ENCODE measurements at regions not wholly inside any gene's neighbourhood (a gene's known extent, or its start where the extent isn't known, plus 50 kb on each side); places are given as distances from the start of the nearest gene placed in this dataset.
"Not testable (repeated sequence)": the region's sequence is repeated elsewhere in the genome, so short reads cannot be mapped to it uniquely, and the experiment has no call there.

DNA sequence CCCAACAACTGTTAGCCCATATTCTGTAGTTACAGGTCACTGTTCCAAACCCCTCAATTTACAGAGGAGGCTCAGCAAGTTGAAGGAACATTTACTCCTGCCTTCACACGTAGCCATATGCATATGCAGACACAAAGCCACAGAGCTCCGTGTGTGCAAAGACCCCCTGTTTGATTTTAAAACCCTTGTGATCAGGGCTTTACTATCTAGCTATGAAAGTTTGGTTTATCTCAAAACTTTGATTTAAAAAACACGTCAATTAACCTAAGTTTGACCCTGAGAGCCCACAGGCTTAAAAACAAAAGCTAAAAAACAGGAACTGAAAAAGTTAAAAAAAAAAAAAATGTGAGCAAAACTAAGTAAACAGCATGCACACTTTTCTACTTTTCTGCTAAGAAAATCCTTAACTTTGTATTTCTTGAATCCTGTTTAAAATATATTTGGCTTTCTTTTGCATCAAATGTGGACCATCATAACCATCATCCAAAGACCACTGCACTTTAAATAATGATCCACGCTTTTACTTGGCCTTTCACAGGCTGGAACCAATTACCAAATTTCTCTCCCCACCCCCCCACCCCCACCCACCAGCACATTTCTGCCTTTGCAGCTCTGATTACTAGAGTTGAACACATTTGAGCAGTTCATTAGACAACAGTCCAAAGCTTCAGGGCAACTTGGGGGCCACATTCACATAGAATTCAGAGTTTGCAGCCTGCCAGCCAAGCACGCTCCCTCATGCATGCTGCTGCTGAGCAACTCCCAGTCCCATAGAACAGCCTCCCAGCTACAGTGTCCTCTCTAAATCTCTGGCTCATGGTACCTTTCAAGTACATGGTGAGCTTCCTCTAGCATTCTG is 128.8 kb upstream of the MAP3K1 start:
- no peak for DNase-seq (ENCODE audit: low read depth in 2 of 2)

DNA sequence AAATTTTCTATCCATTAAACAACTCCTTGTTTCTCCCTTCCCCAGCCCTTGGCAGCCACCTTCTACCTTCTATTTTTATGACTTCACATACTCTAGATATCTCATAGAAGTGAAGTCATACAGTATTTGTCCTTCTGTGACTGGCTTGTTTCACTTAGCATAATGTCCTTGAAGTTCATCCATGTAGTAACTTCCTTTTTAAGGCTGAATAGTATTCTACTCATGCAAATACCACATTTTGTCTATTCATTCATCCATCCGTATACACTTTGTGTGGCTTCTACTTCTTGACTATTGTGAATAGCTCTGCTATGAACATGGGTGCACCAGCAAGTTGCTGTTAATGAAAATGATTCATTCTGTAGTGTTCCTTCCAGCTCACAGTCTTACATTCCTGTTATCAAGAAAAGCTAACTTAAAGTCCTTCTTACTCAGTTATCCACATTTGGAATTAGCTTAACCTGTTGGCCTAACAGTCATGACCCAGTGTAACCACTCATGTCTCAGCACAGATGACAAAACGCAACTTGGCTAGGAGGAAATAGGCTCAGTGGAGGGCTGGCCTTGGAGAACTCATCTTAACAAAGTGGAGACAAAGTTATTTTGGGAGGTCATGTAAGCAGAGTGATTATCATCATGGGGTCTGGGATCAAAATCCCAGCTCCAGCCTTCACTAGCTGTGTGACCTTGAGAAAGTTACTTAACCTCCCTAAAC is 129.7 kb upstream of the MAP3K1 start:
- no peak for DNase-seq (ENCODE audit: low read depth in 2 of 2)

DNA sequence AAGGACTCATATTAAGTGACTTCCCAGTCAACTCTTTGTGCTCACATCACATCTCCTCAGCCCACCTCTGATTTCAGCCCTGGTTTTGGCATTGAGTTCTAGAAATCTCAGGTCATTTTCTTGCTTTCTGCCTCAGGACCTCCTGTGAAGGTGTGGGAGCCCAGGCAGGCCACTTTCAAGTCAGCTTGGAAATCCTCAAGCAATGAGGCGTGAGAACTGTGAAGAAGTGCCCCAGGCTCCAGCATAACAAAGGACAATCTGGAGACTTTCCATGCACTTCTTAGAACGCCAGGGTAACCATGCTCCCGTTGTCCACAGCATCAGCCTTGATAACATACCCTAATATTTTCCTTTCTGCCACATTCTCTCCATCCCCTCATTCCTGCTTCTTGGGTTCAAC is 131.2 kb upstream of the MAP3K1 start:
- DNase-seq (ENCODE audit: low read depth in 2 of 2), result no peak

DNA sequence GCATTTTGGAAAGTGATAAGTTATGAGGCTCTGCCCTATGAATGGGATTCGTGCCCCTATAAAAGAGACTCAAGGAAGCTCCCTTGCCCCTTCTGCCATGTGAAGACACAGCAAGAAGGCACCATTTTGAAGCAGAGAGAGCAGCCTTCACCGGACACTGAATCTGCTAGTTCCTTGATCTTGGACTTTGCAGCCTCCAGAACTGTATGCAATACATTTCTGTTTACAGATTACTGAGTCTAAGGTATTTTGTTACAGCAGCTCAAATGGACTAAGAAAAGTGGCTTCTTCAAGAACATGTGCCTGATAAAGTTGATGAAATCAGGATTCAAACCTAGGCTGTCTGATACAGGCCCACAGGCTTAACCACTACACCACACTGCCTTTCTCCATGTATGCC is 131.6 kb upstream of the MAP3K1 start:
- no peak for DNase-seq (ENCODE audit: low read depth in 2 of 2)

DNA sequence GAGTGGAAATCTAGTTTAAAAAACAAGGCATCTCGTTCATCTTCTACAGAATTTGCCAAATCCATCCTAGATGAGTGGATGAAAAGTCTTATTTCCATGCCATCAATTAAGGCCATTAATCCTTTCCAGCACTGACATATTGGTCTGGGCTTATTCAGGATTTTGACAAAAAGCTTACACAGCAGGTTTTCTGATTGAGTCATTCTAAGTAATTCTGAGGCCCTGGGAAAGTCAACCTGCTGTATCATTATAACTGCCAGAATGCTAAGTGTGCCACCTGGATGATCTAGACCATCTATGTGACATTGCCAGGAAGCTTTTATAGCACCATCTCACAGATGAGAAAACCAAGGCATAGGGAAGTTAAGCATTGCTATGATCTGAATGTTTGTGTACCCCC is 132.1 kb upstream of the MAP3K1 start:
- DNase-seq (ENCODE audit: low read depth in 2 of 2), result no peak

DNA sequence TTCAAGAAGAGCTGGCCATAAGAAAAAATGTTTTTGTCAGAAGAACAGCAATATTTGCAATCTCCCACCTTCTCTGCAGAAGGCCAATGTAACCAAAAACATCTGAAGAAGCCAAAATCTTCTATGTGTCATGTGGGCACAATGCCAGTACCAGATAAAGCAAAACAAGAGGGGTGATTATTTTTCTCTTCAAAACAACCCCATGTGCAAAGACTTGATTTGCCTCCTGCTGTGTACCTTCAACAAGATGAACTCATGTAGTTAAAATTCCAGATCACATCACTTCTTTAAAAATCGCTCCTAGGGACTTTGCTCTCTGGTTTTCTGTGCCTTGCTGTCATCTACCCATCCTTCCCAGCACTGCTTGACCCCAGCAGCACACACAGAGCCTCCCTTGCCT is 134.0 kb upstream of the MAP3K1 start:
- no peak for DNase-seq (ENCODE audit: low read depth in 2 of 2)

DNA sequence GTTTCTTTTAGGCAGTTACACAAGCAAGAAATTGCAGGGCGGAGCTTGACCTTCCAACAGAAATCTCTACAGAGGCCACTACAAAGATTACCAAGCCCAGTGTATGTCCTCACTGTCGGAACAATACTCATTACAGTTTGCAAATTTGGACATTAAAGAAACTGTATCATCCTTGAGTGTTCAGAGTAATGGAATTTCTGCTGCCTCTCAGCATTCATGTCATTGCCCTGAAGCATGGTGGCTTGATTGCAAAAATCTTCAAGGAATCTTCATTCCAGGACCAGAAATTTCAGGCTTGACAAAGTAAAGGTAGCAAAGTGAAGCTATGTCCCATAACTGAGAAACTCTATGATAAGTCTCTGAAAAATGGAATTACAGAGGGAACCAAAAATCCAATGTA is 134.6 kb upstream of the MAP3K1 start:
- DNase-seq (ENCODE audit: low read depth in 2 of 2), result no peak

DNA sequence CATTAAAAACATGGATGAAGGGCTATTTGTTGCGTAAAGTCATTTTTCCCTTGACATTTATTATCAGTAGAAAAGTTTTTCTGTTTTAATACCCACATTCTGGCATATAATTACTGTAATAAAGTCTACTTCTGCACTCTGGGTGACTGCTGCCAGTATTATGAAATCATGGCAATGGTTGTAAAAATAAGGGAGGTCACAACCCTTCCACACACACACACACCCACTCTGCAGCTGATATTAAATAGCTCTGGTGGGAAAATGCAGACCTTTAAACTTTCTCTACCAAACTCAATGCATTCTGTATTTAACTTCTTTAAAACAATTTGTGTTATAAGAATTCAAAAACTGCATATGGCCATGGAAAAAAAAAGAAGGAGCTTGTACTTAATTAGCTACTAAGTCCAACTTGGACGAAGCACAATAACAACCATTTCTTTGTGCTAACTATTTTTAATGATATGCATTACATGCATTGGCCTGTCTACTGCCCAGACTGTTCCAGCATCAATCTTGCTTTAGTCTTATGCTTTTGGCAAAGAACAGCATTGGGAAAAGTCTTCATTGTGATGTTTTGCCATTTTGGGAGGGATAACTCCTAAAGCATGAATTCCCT is 137.6 kb upstream of the MAP3K1 start:
- DNase-seq (ENCODE audit: low read depth in 2 of 2), result no peak

DNA sequence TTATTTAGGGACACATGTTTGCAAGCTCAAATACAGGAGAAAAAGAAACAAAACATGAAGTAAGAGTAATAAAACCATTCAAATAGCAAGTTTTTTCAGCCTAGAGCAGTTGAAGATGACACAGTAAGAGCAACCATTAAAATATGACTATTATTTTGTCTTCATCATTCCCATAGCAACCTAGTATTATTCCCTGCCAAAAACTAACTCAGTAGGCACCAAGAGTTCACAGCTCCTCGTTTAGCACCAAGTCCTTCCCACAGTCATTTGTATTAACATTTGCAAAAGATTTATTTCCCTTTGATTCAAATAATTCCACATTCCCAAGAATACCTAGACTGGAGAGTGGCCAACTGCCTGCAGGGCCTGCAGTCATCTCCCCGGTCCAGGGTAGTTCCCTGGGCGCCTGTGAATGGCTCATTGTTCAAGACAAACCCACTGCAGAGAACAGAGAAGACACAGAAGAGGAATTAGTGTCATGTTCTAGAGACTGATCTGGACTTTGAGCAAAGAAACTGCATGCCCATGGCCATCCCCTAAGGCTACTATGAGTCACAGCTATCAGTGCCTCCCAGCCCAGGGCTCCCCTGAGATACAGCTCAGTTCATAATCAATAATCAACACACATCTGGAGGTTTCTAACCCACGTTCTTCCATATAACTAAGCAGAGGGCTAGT is 139.1 kb upstream of the MAP3K1 start:
- DNase-seq (ENCODE audit: low read depth in 2 of 2), result no peak

DNA sequence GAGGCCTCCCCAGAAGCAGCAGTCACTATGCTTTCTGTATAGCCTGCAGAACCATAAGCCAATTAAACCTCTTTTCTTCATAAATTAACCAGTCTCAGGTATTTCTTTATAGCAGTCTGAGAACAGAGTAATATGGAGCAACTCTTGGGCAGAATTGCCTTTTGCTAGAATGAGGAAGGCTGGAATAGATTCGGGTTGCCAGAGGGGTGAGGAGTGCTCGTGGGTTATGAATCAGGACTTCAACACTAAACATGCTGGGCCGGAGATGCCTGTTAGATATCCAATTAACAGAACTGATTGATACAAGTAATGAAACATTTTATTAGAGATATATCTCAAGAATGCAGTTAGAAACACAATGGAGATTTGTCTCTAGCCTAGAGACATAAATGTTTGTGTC is 140.9 kb upstream of the MAP3K1 start:
- no peak for DNase-seq (ENCODE audit: low read depth in 2 of 2)

DNA sequence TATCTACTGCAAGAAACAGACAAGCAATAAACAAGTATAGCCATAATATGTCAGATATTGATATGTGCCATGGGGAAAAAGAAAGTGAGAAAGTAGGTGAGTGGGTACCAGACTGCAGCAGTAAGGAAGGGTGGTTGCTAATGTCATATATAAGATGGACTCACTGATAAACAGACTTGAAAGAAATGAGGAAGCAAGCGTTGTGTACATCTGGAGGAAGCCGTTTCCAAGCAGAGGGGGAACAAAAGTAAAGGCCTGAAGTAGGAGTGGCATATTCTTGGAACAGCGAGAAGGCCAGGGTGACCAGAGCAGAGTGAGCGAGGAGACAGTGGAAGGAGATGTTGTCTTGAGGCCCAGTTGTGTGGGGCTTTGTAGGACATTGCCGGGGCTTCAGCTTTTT is 142.2 kb upstream of the MAP3K1 start:
- no peak for DNase-seq (ENCODE audit: low read depth in 2 of 2)

DNA sequence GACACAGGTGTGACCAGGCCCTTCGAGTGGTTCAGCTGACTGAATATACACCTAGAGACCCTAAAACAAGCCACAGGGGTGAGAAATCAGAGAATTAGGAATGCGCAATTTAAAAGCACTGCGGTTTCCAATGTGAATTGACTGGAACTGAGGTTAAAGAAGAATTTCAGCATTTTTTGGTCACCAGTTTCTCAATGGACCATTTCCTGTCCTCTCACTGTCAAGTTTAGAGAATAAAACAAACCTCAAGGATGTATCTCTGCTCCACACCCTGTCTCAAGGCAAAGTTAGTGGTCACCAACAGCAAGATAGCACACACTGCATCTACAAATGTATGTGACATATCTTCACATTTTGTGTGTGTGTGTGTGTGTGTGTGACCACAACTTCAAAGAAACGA is 143.8 kb upstream of the MAP3K1 start:
- DNase-seq (ENCODE audit: low read depth in 2 of 2), result no peak

DNA sequence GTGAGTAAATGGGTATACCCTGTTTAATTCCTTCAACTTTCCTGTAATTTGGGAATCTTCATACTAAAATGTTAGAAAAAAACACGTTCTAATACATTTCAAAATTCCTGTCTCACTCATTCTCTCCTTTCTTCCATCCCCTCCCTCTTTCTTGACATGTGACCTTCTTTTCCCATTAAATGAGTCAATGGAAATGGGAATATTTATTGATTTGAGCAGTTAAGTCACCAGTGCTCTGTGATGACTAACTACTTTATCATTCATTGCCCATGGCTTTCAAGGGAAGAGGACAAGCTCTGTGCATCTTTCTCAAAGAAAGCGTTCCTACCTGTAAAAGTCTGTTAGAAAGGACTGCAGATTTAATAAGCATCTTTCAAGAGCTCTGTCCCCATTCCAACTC is 144.4 kb upstream of the MAP3K1 start:
- DNase-seq (ENCODE audit: low read depth in 2 of 2), result no peak

DNA sequence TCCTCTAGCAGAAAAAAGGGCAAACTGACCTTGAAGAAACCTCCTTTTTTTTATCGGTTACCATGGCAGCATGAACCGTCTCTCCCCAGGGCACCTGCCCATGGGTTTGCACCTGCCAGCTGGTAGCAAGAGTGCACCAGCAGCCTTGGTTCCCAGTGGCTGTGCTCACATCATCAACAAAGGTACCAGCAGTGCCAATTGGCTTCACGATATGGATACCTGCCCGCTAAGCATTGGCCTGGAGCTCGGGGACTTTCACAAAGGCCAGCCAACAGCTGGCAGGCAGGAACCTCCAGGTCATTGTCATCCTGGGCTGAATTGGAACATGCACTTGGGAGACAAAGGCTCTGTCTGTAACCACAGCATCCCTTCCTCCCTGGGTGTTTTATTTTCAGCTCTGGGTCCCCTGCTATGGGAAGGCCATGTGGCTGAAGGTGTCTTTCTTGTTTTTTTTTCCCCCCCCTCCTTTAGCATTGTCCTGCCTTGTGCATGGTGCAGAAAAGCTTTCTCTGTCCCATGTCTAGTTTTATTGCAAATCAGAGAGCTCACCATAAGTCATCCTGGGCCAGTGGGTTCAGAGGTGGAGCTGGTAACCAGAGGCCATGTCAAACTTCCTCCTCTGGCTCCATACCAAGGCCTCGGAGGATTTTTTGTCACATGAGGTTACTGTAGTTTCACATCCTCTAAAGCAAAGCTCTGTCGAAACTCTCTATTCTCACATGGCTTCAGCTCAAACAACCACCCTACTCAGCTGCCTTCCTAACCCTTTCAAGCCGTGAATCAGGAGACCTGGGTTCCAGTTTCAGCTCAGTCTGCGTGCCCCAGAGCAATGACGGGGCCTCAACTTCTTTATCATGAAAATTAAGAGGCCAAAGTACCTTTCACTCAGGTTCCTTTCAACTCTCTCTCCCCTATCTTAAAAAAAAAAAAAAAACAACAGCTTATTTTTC is 145.5 kb upstream of the MAP3K1 start:
- DNase-seq (ENCODE audit: low read depth in 2 of 2), result no peak

DNA sequence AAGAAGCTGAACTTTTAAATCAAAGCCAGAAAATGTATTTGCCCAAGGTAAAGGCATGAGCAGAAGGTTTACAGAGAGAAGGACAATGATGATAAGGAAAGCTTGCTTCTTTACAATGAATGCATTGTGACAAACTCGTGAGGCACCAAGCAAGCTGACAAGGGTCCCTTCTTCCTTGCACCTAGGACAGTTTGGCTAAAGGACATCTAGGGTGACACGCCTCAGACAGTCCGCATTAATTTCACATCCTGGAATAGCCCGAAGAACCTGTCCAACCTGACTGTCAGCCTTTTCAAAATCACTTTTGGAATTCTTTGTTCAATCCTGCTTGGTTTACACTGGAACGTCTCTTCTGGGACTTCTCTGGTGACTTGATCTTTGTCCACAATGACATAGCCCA is 146.4 kb upstream of the MAP3K1 start:
- DNase-seq (ENCODE audit: low read depth in 2 of 2), result no peak

DNA sequence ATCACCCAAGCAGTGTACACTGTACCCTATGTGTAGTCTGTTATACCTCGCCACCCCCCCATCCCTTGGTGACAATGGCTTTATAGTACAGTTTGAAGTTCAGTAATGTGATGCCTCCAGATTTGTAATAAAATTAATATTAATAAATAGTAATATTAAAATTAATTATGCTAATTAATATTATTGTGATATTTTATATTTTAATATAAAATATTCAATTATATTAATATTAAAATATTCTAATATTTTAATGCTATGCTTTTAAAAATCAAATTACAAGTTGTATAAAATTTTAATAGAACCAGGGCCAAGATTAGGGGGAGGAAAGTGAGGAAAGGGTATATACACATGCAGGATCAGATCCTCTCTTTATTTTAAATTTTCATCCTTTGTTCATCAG is 147.7 kb upstream of the MAP3K1 start:
- DNase-seq (ENCODE audit: low read depth in 2 of 2), result no peak

DNA sequence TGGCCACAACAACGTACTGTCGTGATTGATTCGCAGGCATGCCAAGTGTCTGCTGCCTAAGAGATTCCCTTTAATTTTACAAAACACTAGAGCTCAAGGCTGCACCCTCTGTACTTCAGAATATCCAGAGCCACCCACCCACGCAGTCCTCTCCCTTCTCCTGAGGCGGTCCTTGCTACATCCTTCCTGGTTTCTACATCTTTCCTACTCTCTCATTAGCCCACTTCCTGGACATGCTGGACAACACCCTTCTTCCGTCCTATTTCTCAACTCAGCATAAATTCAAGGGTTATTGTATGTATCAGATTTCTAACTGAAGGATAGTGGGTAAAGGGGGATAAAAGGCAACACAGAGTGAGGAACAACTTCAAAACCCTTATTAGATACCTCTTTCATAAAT is 148.4 kb upstream of the MAP3K1 start:
- DNase-seq (ENCODE audit: low read depth in 2 of 2), result no peak

DNA sequence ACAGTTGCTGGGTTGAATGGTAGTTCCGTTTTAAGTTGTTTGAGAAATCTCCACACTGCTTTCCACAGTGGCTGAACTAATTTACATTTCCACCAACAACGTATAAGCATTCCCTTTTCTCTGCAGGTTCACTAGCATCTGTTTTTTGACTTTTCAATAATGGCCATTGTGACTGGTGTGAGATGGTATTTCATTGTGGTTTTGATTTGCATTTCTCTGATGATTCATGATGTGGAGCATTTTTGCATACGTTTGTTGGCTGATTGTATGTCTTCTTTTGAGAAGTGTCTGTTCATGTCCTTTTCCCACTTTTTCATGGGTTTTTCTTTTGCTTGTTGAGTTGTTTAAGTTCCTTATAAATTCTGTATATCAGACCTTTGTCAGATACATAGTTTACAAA is 150.2 kb upstream of the MAP3K1 start:
- DNase-seq (ENCODE audit: low read depth in 2 of 2), result not testable (repeated sequence)

DNA sequence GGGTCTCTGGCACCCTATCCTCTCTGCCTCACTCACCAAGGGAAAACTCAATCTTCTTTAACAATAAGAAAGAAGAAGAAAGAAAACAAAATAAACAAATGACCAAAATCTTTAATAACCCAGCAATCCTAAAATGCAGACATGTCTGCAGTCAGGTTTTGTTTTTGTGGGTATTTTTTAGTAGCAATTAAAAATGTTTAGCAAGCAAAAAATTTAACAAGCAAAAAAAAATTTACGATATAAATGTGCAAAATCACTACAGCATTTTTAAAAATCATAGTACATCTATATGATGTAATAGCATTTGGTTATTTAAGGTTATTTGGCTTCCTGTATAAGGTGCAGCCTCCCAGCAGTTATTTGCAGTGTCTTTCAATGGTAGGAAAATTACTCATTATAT is 151.3 kb upstream of the MAP3K1 start:
- no peak for DNase-seq (ENCODE audit: low read depth in 2 of 2)

DNA sequence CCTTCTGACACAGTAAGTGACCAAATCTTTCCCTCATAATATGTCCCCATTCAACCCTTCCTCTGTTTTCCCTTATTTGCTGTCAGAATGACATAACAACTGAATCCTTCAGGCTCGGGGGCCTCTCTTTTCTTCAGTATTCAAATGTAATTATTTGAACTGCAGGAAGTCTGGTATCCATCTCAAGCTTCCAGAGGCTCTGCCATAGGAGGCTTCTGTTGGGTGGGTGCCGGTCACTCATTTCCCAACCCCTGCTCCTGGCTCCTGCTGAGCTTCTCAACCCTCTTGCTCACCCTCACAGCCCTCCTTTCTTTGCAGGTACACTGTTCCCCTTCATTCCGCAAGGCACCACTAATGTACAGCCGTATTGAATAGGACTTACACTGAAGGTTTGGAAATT is 151.8 kb upstream of the MAP3K1 start:
- no peak for DNase-seq (ENCODE audit: low read depth in 2 of 2)

DNA sequence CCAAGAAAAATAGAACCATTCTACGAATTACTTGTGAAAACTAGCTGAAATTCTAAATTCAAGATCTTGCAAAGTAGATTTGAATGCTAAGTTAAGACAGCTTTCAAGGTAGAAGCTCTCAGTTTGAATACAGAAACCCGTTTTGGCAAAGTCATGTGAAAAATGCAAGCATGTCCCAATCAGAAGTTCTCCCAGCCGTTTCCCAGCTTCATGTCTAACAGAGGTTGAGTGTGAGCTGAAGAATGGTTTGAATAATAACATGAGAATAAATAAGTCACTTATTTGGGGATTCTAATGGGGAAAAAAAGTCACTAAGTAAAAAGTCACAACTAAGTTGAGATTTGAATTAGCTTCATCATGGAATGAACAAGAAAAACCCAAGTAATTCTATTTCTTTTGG is 152.5 kb upstream of the MAP3K1 start:
- DNase-seq (ENCODE audit: low read depth in 2 of 2), result no peak
